OCI-M1 (cell line): ENCODE measurements at regions not wholly inside any gene's neighbourhood (a gene's known extent, or its start where the extent isn't known, plus 50 kb on each side); places are given as distances from the start of the nearest gene placed in this dataset.
"Not testable (repeated sequence)": the region's sequence is repeated elsewhere in the genome, so short reads cannot be mapped to it uniquely, and the experiment has no call there.

Experiments
- DNase-seq: peaks from one replicate; lab custom pipeline; 2025; lab: John Stamatoyannopoulos, UW

DNA sequence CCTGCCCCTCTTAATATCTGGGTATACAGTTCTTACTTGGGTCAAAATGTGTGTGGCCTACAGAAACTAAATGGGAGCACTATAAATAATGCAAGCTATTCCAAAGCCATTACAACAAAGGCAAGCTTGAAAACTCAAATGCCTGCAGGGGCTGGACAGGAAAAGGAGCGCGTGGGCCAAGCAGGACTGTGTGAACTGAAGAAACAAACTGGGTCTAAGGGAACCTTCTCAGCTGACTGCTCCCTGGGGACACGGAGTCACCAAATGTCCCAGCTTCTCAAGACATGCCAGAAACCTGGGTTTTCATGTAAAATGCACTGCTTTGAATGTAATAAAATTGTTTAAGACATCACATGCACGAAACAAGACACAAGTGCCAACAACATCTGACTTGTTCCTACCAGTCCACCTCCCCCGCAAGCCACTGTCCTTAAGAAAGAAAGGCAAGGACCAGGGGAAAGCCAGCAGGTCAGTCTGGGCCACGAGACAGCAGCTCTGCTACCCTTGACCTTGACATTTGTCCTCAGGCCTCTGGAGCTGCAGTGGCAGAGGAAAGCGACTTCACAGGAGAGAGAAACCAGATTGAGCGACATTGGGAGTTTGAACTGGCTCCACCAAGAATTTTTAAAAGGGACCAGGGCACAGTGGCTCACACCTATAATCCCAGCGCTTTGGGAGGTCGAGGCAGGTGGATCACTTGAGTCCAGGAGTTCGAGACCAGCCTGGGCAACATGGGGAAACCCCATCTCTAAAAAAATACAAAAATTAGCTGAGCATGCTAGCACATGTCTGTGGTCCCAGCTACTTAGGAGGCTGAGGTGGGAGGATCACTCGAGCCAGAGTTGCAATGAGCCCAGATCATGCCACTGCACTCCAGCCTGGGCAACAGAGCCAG, 89.7 kb upstream of the SH3BP4 start:
- no peak for DNase-seq

DNA sequence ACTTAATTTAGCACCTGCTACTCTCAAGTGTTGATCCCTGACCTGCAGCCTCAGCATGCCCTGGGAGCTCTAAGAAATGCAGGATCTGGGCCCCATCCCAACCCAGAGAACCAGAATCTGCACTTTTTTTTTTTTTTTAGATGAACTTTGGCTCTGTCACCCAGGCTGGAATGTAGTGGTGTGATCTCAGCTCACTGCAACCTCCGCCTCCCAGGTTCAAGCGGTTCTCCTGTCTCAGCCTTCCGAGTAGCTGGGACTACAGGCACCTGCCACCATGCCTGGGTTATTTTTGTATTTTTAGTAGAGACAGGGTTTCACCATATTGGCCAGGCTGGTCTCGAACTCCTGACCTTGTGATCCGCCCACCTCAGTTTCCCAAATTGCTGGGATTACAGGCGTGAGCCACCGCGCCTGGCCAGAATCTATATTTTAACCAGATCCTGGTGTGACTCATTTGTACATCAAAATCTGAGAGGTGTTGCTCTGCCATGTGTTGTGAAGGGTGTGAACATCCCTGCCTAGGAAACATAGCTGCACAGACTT, 92.4 kb upstream of the SH3BP4 start:
- not testable (repeated sequence) for DNase-seq

DNA sequence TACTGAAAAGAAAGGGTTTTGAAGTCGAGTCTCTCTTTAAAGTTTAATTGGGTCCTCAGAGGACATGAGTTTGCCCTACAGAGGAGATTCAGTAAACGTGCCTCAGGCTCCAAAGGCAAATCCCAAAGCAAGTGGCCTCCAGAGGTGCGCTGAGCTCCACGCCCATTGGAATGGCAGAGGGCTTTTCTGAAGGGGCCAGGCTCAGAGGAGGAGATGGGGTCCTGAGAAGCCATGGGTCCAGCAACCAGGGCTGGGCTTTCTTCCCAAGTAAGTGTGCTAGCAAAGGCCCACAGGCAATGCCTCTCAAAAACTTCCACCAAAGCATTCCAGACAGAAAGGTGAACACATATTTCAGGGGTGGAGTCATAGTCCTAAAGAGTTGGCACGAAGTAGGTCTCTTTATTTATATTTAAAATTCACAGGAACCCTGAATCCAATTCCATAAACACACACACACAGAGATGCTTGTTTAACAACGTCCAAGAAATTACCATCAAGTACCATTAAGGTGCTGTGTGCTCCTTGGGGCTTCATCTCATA, 93.0 kb upstream of the SH3BP4 start:
- no peak for DNase-seq

DNA sequence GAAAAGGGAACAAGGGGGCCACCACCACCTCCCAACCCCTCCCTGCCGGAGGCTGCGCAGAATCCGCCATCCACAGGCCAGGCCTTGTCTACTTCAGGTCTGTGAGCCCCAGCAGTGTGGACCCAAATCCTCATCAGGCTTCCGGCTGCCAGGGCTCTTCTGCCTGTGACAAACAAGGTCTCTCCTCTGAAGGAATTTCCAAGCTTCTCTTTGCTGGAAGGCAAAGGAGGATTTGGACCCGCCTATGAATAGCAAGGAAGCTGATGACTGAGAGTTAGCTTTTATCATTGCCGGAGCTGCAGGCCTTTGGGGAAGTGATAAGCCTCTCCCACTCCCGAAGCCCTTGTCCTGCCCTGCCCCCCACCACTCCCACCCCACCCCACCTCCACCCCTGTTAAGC, 93.7 kb upstream of the SH3BP4 start:
- no peak for DNase-seq

DNA sequence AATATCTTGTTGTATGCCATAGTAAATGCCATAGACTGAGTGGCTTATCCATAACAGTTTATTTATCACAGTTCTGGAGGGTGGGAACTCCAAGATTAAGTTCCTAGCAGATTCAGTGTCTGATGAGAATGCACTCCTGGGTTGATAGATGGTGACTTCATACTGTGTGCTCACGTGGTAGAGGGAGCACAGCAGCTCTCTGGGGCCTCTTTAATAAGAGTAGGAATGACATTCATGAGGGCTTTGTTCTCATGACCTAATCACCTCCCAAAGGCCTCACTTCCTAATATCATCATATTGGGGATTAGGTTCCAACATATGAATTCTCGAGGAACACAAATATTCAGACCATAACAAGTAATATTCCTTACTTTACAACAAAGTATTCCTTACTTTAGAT, 98.1 kb upstream of the SH3BP4 start:
- no peak for DNase-seq

DNA sequence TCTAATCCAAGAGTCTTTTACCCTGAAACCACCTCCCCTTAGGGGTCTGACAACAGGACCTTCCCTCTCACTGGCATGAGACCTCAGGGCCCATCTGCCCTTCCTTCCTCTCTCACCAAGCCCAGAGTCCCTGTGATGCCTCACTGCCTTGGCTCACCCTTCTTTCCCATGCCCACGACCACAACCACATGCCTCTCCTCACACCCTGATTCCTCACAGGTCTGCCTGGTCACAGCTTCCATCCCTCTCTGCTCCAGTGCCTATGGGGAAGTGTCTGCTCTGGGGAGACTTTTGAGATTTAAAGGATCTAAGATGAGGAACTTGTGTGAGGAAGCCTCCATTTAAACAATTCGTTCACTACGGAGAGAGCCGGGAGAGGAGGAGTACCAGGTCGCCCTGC, 98.9 kb upstream of the SH3BP4 start:
- DNase-seq: no peak

DNA sequence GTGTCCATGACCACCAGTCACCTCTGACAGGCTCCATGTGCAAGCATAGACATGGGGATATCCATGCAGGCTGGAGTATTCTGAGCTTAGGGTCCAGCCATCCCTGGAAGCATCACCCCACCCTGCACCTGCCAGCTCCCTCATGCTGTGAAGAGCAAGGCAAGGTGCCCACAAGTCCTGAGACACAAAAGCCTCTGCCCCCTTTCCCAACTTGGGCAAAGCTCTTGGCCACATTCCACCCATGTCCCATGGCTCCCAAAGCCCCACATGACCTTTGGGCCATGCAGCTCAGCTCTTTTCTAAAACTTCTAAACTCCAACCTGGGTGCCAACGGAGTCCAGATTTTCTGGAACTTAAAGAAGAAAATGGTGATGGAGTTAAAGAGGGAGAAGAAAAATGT, 99.8 kb upstream of the SH3BP4 start:
- no peak for DNase-seq

DNA sequence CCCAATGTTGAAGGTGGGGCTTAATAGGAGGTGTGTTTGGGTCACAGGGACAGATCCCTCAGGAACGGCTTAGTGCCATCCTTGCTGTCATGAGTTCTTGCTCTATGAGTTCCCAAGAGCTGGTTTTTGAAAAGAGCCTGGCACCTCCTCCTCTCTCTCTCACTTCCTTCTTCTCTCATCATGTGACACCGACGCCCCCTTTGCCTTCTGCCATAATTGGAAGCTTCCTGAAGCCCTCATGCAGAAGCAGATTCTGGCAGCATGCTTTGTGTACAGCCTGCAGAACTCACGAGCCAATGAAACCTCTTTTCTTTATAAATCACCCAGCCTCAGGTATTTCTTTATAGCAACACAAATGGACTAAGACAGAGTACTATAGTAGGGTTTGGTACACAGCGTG, 100.4 kb upstream of the SH3BP4 start:
- DNase-seq: no peak

DNA sequence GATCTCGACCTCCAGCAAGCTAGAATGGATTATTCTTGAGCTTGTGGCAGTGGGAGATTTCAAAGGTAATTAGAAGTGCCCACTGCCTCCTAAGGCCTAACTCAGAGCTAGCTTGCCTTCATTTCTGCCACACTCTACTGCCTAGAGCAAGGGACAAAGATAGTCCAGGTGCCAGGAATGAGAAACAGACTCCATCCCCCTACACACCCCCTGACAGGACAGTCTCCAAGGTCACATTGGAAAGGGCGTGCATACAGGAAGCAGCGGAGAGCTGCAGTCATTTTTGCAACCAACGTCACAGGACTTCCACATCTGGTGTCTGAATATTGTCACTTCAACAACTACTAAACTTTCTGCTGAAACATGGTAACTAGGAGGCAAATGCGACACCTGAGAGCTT, 101.0 kb upstream of the SH3BP4 start:
- no peak for DNase-seq

DNA sequence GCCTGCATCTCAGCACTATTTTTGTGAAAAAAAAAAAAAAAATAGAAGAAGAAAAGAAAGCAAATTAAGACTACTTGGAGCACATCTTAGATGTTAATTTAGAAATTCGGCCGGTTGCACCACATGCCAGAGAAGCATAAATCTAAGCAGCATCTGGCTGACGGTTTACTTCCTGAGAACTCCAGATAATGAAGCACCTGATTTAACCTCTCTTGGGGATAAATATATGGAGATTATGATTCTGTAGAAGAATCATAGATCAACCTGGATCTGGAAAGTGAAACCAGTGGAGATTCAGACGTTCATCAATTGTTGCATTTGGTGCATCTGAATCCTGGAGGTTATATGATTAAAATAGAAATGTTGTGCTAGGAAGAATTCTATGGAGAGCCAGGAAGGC, 102.1 kb upstream of the SH3BP4 start:
- no peak for DNase-seq

DNA sequence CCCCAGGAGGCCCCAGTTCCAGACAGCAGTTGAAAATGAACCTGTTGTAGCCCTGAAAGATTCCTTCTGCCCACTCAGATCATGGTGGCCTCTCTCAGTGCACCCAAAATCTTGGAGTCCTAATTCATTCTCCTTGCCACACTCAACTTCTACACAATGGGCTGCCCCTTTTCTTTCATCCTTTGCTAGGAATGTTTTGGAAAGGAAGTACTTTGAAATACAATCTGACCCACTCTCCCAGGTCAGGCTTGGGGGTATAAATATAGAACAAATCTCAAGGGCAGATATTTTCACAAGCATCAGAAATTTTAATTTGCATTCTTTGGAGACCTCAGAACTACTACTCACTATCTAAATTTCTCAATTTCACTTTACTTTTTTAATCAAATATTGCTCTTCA, 103.2 kb upstream of the SH3BP4 start:
- no peak for DNase-seq

DNA sequence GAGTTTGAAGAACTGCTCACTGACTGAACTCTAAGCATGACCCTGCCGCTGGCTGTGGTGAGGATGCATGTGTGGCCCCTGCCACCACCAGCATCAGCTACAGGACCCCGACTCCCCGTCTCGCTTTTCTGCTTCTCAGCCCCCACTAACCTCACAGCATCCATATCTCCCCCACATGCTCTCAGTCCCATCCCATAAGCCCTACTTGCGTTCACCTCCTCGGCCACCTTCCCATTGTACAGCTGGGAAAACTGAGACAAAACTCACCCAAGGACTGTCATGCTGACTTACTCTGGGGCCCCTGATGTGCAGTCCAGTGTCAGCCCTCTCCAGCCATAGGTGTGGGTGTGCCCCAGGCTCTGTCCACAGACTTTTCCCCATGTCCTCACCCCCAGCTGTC, 104.2 kb upstream of the SH3BP4 start:
- DNase-seq: no peak

DNA sequence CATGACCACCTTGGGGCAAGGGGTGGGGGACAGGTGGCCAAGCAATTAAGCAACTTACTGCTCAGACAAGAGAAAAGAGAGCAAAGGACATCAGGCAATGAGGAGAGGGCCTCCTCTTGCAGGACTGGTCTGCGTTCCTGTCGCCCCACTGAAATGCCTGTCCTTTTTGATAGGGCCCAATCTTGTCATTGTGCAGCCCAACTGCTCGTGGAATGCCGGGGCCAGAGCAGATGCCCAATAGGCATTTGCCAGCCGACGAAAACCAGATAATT, 104.5 kb upstream of the SH3BP4 start:
- DNase-seq: no peak

DNA sequence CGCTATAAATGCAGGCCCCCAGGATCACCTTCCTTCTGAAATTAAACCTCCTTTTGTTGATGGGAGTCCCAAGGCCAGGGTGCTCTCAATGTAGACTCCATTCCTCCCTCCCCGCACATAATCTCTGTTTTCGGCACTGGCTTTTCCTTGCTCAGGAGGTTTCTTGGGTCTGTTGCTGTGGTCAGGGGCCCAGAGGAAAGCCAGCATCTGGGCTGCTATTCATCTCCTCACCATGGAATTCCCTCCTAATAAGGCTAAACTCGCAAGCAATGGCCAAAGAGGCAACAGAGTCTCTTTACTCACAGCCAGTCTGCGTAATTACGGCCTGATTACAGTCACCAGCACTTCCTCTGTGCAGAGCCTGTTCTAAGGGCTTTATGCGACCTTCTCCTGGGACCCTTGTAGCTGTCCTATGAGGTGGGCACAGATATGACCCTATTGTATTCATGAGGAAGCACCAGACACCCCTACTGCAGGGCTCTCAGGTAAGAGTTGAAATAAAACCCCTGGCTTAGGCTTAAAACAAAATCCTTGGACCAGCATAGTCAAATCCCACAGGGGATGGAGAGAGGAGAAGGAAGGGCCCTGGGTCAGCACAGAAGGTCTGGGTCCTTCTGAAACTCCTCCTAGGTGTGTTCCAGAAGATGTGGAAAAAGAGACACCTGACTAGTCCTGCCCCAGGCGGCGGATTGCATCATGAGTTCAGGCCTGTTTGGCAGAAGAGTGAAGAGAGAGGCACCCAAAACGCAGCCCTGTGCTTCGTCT, 105.0 kb upstream of the SH3BP4 start:
- no peak for DNase-seq

DNA sequence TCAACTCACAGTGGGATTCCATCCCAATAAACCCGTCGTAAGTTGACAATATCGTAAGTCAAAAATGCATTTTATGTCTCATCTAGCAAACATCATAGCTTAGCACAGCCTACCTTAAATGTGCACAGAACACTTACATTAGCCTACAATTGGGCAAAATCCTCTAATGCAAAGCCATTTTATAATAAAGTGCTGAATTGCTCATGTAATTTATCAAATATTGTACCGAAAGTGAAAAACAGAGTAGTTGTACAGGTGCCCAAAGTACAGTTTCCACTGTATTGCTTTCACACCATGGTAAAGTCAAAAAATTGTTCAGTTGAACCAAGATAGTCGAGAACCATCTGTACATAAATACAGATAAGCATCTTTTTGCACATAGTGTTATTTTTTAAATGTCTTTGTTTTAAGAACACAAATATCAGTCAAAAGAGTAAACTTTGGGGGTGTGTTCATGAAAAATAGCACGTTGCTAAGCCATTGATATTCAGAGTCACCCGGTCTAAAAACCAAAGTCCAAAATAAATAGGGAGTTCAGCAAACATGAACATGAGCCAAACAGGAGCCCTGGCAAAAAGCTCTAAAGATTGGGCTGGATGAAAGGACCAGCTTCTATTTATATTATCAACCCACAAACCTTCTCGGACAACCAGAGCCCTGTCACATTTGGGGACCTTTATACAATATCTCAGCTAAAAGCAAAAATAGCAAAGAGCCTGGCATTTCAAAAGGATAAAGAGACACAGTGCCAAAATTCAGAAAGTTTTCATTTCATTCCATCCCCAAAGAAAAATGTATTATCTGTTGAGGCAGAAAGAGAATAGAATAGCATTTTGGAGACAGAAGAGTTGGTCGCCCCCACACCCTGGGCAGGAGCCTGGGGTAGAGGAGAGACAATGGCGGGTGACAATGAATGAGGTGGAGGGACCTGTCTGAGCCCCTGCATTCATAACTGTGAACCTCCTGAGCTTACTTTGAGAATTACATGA, 105.9 kb upstream of the SH3BP4 start:
- DNase-seq: no peak

DNA sequence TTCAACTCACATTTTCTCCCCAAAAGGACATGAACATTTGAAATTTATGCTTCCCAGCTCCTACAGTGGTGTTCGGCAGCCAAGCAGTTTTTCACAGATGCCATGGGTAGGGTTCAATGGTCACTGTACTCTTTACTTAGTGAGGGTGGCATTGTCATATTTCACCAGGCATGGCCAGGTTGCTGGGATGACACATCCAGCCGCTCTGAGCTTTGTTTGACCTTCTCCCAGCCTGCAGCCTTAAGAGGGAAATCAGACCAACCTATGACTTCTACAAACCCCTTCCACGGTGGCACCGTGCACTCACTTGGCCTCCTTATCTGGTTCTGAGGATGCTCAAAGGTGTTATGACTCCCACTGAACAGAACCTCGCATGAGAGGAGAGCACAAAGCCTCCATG, 108.4 kb upstream of the SH3BP4 start:
- DNase-seq: no peak

DNA sequence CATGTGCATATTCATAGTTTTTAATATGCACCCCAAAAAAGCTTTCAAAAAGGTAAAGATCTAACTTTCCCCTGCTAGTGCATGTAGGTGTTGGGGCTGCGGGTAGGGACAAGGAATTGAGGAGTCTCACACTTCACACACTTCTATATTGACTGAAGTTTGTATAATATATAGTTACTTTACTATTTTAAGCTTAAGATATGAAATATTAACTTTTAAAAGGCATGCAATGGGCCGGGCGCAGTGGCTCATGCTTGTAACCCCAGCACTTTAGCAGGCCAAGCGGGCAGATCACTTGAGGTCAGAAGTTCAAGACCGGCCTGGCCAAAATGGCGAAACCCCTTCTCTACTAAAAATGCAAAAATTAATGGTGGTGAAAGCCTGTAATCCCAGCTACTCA, 109.1 kb upstream of the SH3BP4 start:
- DNase-seq: no peak

DNA sequence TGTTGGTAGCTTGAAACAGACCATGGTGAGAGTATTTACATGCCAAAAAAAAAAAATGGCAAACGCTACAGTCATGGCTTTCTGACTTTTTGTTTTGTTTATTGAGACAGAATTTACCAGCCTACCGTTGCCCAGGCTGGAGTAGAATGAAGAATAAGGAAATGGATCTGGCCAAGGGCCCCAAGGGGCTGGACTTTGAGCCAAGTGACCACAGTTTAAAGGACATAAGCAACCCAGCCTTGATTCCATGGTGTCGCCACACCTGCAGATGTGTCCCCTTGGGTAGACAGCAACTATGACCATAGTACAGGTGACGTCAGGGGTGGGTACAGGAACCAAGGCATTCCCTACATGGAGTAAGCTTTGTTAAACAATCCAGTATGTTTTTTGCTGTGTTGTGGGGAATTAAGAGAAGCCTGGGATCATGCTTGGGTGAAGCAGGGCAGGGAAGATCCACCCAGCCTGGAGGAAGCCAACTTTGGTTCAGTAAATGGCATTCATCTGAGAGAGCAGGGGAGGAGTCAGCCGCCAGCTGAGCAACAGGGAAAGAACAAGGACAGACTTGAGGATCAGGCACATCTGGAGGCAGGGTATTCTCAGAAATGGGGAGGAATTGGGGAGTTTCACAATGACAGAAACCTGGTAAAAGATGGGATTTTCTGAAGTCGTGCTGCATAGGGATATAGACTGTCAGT, 110.3 kb upstream of the SH3BP4 start:
- no peak for DNase-seq

DNA sequence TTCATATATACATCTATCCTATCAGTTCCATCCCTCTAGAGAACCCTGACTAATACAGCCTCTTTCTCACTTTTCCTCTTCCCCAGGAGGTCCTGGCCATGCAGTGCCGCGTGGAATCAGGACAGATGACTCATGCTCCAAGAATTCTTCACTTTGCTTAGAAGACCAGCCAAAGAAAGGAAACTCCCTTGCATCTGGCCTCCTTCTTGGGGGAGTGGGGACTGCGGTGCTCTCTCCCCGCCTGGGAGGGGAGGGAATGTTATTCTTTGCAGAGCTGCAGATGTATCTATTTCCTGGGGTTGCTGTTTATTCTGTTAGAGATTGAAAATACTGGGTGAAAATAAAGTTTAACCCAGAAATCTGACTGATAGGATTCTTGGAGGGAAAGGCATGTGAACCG, 111.5 kb upstream of the SH3BP4 start:
- DNase-seq: no peak

DNA sequence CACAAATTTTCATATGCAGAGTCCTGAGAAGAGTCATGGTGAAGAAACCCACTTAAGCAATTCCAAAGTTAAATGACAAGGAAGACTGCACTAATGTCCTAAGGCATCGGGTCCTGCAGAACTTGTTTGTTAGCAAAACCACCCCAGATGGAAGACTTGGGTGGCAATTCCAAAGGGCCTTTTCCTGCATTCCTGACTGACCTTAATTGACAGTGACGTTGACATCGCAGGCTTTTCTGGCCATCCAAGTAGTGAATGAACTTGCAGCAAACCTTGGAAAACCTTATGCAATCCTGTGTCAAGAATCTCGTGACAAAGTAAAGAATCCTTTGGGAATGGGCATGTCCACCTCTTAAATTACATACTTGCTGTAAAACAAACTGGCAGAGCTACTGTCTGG, 112.5 kb upstream of the SH3BP4 start:
- no peak for DNase-seq

DNA sequence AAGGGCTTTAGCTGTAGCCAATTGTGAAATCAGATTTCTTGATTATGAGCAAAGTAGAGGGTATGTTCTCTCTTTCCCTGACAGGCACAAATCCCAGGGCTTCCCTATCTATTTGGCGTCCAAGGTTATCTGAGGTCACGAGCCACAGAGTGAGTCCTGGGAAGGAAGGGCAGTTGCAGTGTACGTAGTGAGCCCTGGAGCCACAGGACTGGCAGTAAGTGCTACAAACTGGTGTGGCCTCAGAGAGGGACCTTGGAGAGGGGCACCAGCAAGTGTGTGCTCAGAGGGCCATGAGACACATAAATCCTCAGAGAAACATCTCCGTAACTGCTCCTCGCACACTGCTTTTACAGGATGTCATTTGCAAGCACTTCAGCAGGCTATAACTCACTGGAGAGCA, 115.5 kb upstream of the SH3BP4 start:
- no peak for DNase-seq
